ENCODE measurements at regions not wholly inside any gene's neighbourhood (a gene's known extent, or its start where the extent isn't known, plus 50 kb on each side); places are given as distances from the start of the nearest gene placed in this dataset.

DNA sequence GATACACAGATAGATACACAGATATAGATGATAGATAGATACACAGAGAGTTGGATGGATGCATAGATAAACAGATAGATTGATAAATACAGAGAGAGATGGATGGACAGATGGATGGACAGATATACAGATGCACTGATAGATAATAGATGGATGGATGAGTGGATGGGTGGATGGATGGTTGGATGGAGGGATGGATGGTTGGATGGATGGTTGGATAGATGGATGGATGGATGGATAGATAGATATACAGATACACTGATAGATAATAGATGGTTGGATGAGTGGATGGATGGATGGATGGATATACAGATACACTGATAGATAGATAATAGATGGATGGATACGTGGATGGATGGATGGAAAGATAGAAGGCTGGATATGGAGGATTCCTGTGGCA is 290.0 kb upstream of the SHH start:
- DNase-seq (ENCODE audit: low read depth) = no peak

DNA sequence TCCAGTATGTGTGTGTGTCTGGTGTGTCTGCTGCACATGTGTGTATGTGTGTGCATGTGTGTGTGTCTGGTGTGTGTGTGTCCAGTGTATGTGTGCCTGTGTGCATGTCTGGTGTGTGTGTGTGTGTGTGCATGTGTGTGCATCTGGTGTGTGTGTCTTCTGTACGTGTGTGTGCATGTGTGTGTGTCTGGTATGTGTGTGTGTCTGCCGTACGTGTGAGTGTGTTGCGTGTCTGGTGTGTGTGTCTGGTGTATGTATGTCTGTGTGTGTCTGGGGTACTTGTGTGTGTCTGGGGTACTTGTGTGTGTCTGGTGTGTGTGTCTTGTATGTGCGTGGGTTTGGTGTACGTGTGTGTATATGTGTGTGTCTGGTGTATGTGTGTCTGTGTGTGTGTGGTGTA is 289.1 kb upstream of the SHH start:
- no peak for DNase-seq (ENCODE audit: low read depth)

DNA sequence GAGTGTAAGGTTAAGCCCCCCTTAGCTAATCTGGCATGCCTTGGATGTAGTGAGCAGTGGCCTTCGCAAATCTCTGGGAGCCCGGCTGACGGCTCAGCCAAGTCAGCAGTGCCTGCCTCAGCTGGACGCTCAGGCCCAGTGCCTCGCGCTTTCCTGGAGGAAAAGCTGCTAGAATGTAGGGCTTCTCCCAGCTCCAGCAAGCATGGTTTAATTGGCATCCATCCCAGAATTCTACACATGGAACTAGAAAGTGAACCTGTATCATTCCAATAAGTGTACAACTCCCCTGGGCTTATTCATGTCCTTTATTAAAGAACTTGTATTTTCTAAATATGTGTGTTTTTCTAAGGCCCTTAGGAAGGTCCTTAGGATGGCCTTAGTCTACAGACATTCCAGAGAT is 287.8 kb upstream of the SHH start:
- DNase-seq (ENCODE audit: low read depth) = no peak

DNA sequence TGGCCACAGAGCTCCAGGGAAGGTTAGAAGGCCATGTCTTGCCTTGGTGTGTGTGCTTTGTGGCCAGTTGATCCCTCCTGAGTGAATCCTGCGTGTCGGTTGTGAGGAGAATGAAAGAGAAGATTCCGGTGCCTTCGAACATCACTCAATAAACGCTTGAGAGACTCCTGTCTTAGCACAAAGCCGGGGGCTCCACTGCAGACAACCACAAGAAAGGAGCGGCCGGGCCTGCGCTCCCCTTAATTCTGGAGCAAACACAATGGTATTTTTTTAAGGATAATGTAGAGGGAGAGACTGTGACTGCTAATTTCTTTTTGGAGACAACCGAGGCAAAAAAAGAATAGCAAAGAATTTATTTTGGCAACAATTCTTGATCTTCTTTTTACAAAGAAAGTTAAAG is 286.8 kb upstream of the SHH start:
- DNase-seq (ENCODE audit: low read depth) = no peak

DNA sequence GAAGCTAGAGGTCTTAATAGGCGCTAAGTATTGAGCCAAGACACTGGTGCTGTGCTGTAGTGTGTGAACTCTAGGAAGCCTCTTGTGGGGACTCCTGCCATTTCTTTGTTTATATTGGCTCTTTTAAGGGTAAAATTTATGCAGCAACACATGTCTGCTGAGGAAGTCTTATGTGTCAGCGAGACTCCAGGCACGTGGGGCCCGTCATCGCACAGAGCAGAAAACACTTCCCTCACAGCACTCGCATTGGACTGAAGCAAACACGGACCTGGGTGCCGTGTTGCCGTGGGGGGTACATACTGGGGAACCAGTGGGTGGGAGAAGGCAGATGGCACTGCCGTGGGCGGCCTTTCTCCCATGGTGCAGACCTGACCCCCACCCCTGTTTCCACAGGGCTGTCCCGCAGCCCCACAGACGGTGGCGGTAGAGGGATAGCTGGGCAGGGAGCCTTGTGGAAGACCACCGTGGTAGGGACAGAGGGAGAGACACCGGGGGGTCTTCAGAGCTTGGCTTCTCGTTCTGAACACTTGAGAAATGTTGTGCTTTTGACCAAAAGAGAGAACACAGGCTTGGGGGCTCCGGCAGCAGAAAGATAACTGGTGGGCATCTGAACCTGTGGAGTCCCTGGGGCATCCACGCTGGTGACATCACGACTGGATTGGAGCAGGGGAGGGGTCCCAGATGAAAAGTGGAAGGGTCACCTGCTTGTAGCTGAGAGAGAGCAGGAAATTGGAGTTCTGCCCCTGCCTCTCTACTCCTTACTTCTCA is 284.7 kb upstream of the SHH start:
- no peak for DNase-seq (ENCODE audit: low read depth)

DNA sequence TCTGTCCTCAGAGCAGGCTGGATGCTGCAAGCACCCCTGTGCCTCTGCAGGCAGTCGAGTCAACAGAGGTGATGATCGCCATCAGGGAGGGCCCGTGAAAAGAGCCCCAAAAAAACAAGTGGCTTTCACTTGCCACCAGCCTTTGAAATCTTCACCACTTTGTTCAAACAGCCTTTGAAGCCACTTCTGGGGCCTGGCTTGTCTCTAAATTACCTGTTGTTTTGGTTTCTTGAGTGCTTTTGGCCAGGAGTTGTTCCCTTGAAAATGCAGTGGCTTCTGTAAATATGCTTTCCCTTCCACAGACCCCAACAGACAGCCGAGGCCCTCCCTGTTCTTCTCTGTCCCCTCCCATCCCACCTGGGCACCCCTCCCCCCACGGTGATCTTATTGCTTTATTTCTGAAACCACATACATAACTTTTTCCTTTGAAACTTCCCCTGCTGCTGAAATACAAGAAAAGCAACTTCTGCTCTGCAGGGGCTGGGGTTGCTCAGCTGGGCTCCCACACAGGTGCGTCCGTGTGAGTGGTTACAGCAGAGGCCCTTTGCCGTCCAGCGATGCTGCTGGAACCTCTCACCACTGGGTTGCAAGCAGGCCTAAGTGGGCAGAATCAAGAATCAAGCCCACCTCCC is 283.8 kb upstream of the SHH start:
- DNase-seq (ENCODE audit: low read depth) = no peak

DNA sequence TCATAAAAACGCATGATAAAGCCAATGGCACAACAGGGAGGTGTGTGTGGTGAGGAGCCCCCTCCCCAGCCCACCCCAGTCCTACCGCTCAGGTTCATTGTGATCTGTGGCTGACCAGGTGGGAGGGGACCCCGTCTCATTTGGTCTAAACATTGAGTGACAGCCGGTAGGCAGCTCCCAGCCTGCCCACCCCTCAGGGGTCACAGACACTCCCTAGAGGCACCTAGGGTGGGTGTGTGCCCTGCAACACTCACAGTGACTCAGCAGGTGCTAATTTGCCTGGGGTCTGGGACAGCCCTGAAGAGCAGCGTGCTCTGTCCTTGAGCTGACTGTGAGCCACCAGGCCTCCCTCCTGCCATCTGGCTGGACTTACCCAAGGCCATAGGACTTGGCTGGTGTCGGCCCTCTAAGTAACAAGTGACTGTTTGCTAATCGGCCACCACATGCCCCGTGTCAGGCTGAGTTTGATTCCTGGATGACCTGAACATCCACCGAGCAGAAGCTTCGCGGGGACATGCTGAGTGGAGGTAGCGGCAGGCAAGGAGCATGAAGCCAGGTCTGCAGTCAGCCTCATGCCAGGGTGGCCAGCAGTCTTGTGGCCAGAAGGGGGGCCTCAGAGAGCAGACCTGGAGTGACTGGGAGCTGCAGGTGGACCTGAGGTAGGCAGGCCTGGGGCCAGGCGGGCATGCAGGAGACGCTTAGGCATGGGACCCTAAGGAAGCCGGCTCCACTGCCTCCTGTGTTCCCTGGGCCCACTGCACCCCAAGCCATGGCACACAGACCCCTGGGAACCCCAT is 282.3 kb upstream of the SHH start:
- no peak for DNase-seq (ENCODE audit: low read depth)

DNA sequence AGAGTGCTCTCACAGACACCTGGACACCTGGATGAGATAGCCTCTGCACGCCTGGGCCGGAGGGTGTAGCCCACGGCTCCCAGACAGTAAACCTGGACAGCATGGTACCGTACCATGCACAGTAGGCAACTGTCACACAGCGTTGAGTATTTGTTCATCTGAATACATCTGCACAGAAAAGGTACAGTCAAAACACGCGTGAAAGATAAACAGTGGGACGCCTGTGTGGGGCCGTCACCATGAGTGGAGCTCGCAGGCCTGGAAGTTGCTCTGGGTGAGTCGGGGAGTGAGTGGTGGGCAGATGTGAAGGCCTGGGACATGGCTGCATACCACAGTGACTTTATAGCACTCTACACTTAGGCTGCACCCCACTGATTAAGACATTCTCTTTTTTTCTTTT is 280.0 kb upstream of the SHH start:
- no peak for DNase-seq (ENCODE audit: low read depth)

DNA sequence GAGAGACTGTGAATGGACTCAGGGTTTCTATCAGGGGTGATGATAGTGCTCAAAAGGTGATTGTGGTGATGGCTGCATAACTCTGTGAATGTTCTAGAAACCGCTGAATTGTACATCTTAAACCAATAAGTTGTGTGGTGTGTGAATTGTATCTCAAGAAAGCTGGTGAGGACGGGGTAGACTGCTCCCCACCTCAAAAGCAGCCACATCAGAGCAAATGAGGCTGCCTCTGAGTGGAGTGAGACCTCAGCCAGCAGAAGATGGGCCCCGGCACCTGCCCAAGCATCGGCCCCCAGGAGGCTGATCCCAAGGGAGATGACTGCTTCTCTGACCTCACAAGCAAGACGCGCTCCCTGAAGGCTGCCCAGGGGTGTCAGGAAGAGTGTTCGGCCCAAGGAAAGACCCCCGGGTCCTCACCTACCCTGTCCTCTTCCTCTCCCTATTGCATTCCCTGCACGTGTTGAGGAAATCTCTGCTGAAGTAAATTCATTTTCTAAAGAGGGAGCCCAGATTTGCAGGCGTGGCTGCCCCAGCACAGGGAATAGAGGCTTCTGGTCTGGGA is 279.3 kb upstream of the SHH start:
- no peak for DNase-seq (ENCODE audit: low read depth)

DNA sequence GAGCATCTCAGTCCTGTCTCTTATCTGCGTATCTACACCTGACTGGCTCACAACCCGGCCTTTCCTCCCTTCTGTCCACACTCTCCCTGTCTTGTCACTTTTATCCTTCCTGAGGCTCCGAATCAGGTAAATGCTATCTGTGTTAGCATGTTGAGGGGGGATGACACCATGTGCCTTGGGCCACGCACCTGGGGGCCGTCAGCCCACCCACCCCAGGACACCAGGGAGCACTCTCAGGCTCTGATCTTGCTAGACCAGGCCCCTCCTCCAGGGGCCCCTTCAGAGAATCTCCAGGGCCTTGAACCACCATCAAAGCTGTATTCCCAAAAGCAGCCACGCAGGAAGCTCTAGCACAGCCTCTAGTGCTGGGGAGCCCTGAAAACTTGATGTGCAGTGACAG is 278.7 kb upstream of the SHH start:
- no peak for DNase-seq (ENCODE audit: low read depth)

DNA sequence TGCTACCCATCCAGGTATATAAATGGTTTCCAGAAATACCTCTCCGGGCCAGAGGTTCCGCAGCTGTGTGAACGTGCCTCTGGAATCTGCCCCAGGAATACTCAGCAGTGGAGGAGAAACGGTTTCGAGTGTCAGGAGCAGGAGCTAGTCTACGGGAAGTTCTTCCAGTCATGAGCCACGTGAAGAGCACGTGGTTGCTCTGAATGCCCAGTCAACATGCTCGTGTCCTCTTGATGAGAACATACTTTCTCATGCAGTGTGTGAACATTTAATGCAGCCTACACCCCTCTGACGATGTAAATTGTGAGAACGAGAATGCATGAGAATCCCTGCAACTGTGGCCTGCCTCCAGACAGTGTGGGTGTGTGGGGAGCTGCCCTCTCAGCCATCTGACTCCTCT is 277.0 kb upstream of the SHH start:
- DNase-seq (ENCODE audit: low read depth) = no peak

DNA sequence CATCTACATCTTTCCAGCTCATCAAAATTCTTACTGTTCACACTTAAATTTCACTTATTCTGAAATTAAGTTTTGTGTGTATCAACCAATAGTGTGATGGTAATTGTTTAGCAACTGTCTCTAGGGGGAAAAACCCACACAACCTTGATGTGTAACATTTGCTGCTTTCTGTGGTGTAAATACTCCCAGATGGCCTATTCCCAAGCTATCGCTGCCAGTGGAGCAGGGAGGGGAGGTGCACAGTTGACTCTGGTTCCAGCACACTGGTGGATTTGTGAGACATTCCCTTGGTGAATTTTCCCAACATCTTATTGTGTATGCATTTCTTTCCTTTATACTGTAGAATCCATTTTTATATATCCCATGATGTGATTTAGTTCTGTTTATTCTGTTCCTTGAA is 275.9 kb upstream of the SHH start:
- no peak for DNase-seq (ENCODE audit: low read depth)

DNA sequence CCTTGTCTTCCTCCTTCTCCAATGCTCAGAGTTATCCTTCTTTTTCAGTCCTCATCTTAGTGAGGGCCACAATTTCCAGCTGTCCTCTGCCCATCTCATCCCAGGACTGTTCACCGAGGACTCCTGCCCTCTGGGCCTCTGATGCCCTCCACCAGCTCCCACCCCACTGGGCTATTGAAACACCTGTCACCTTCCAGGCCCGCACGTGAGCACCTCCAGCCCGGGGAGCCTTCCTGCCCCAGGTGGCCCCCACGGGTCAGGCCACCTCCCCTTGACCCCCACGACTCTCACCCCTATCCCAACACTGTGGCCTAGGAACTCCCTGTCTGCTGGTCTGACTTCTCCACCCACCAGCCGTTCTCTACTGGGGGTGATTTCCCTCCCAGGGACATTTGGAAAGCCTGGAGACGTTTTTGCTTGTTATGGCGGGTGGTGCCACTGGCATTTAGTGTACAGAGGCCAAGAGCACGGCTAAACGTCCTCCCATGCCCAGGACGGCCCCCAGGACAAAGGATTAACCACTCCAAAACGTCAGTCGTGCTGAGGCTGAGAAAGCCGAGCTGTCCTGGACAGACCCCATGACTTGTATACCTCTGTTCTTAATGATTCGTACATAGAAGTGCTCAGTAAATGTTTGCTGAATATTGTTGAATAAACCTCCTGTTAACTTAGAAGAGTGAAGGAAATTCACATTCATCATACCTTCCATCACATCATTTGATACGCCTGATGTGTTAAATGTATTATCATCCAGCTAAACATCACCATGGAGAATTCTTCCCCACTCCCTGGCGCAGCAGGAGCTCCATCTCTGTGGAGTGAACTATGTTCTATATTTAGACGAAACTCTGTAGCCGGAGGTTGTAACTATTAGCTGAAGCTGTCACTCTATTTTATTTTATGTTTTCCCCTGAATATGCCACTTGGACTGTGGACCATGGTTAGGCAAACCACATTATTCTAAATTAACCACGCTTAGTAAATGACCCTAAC is 270.1 kb upstream of the SHH start:
- no peak for DNase-seq (ENCODE audit: low read depth)

DNA sequence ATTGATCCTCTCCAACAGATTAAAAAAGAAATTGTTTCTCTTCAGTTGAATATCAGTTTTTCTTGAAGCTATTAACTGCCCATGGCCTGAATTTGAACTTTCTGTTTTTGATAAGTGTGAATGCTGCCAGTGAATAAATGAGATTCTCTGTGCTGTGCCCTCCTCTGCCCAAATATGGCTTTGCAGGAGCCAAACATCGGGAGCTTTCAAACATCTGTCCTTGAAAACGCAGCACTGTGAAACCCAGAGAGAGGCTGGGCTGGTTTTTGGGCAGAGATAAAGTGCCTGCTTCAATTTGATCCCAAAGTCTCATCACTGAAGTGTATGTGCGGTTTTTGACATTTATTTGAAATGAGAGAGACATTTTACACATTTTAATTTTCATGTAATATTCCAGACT is 268.3 kb upstream of the SHH start:
- no peak for DNase-seq (ENCODE audit: low read depth)

DNA sequence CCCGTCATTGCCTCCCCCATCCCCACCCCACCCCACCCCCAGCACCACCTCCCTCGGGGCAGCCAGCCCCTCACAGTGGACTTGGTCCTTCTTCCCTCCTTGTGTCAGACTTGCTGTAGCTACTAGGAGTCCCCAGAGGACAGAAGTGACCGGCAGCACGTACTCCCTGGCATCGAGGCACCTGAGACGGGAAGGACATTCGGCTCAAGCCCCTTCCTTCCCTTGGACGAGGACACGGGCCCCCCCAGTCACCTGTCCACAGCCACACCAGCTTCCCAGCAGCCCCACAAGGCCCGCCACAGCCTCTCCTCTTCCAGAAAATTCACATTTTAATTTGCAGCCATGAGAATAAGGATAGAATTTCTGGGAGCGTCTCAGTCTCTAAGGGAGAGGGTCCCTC is 267.8 kb upstream of the SHH start:
- DNase-seq (ENCODE audit: low read depth) = no peak

DNA sequence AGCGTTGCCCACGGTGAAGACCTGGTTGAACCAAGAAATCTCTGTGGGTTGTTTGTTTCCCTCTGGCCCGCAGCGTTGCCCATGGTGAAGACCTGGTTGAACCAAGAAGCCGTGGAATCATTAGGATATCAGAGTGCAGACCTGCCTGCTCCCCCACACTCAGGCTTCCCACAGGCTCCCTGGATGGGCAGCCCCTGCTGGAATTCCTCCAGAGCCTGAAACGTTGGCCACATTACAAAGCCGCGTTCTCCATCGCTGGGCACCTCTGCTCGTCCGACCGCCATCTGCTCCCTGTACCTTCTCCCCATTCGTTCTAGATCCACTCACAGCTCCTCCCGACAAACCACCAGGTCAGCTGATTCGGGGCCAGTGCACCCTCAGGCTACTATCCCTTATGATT is 266.9 kb upstream of the SHH start:
- DNase-seq (ENCODE audit: low read depth) = no peak

DNA sequence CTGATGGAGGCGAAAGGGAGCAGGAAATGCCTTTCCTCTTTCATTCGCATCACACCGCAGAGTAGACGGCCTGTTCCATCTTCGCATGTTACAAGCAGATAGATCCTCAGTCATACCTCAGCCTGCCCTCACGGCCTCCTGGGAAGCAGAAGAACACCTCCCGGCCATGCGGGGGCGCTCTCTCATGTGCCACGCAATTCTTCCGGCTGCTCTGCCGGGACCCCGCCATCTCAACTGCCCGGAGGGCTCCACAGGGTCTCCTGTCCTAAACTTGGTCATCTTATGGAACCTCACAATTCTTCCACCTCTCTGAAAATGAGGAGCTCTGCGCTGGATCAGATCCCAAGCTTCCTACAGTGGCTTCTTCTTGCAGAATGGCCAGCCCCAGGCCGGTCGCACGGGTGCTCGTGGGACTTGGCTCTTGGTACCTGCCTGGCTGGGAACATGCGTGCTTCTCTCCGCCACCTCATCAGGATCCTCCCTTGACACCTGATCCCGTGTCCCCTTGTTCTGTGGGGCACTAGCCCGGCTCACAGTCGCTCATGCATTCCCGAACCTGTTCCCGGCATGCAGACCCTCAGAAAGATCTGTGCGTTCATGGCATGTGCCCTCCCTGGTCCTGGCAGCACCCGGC is 262.8 kb upstream of the SHH start:
- no peak for DNase-seq (ENCODE audit: low read depth)

DNA sequence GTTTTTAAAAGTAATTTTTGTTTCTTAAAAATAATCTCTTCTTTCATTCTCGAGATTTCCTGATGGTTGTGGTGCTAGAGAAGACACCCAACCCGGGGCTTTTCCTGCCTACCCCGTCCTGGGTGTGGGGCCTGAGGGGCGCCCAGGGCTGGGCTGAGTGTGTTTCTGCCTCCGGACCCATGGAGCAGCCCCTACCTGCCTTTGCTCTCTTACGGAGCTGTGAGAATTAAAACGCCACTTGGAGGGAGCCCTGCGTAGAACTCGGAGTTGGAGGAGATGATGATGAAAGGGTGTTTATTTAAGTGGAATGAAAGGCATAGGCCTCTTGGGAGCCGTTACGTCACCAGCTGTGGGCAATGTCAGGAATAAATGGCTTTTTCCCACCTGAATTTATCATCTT is 261.8 kb upstream of the SHH start:
- no peak for DNase-seq (ENCODE audit: low read depth)

DNA sequence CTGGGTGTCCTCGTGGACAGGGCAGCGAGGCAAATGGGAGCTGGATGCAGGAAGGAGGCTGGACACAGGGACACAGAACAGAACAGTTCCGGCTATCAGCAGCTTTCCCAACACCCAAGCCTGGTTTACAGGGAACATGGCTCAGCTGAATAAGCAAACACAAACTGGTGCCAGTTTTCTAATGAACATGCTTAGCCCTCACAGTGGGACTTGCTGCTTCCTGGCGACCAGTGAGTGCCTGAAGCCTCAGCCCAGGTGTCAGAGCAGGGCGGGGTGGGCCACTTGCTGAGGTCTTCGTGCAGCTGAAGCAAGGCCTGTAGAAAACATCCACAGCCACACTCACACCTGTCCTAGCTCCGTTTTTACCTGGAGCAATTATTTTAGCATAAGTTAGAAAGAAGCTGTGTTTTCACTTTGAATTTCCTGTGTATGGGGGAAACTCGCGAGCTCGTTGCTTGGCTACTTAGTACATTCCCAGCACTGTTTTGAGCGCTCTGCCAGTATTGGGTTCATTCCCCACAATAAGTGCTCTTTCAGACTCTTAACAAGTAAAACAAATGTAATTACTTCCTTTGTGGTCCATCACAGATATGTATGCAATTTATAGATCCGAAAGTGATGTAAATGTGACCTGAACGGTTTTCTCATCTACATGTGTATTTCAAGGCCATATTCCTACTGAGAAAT is 261.2 kb upstream of the SHH start:
- no peak for DNase-seq (ENCODE audit: low read depth)

DNA sequence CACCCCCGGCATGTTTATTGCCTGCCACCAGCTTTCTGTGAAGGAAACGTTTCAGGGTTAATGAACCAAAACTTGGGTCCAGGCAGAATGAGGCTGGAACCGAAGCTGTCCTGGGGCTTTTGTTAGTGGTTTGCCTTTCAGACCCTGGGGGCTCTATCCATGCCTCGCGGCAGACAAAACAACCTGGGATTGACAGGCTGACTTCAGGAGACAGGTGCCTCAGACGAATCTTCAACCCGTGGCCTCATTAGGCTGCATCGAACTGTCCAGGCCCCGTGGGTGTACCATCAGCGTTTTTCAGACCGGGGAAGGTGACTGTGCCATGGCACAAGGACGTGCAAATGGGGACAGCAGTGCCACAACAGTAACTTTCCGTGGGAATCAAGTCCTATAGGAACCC is 259.3 kb upstream of the SHH start:
- no peak for DNase-seq (ENCODE audit: low read depth)

DNA sequence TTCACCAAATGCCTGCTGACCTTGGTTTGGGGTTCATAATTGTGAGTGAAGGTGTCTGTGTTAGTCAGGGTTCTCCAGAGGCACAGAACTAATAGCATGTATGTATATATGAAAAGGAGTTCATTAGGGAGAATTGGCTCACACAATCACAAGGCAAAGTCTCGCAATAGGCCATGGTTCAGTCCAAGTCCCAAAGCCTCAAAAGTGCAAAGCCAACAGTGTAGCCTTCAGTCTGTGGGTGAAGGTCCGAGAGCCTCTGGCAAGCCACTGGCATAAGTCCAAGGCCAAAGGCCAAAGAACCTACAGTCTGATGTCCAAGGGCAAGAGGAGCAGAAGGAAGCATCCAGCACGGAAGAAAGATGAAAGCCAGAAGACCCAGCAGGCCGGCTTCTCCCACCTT is 257.6 kb upstream of the SHH start:
- DNase-seq (ENCODE audit: low read depth) = no peak

Data from EH (cell line).